Adrenal gland (tissue), 9 donors: ENCODE measurements at regions not wholly inside any gene's neighbourhood (a gene's known extent, or its start where the extent isn't known, plus 50 kb on each side); places are given as distances from the start of the nearest gene placed in this dataset.

Experiments
- DNase-seq, 7 donors: peaks; one replicate each; pipeline ENCODE4 v3.0.0-alpha.2; 2019 to 2020
- H3K27ac ChIP-seq, 5 donors: fragments of 200-600 bp; sonication (generic) in 4 of 5; 1 replicate in 3 of 5; 2 replicates in 2 of 5; pipeline versions ENCODE4 v1.5.1 to v1.8.0; 2016 to 2020; ENCODE audit warnings: mild to moderate bottlenecking in 1 of 5
- H3K27me3 ChIP-seq: fragments of 200-600 bp; 2 replicates; pipeline ENCODE4 v1.8.0; 2021
- H3K36me3 ChIP-seq, 2 donors: fragments of 200-600 bp; replicated peaks in 1 of 2; 1 replicate in 1 of 2; 2 replicates in 1 of 2; pipeline versions ENCODE4 v1.5.1 to v1.8.0; 2018 to 2022
- H3K4me1 ChIP-seq, 2 donors: fragments of 200-600 bp; replicated peaks in 1 of 2; 1 replicate in 1 of 2; 2 replicates in 1 of 2; pipeline versions ENCODE4 v1.5.1 to v1.8.0; 2018 to 2021
- H3K4me3 ChIP-seq, 4 donors: fragments of 200-600 bp; sonication (generic) in 3 of 4; one replicate each; pipeline ENCODE4 v1.5.1; 2016 to 2018
- H3K9me3 ChIP-seq, 3 donors: fragments of 200-600 bp; sonication (generic) in 1 of 3; replicated peaks in 1 of 3; 1 replicate in 2 of 3; 2 replicates in 1 of 3; pipeline versions ENCODE4 v1.5.1 to v1.8.0; 2016 to 2021
- POLR2A ChIP-seq, 2 donors: fragments of 450-650 bp; IDR thresholded peaks; one replicate each; pipeline ENCODE4 v1.6.1; 2017; ENCODE audit warnings: antibody characterized with exemption in 2 of 2, mild to moderate bottlenecking in 2 of 2, moderate library complexity in 1 of 2
- WGBS, 4 donors: extraction: QIAGEN DNeasy Blood & Tissue Kit in 2 of 4; methylation state at CpG; one replicate each; pipeline versions ENCODE4 v1.1.5 to v1.1.7; 2013 to 2017; 5-methylcytosine and 5-hydroxymethylcytosine counted together
- intact Hi-C, 2 donors: fragments of 100-400 bp; cut with DNase I; formaldehyde crosslinking; loops; one replicate each; pipeline versions ENCODE4 v1.14.1 to v1.15.0; 2022 to 2023
- TF ChIP-seq, protein P1 (sequence below), 6 experiments: fragments of 450-650 bp in 4 of 6; fragments of 200-600 bp in 2 of 6; sonication (generic) in 1 of 6; IDR thresholded peaks; 1 replicate in 5 of 6; 2 replicates in 1 of 6; pipeline versions ENCODE4 v1.5.1 to v1.8.0; 2016 to 2021; ENCODE audit warnings: antibody characterized with exemption in 6 of 6, mild to moderate bottlenecking in 2 of 6, moderate library complexity in 1 of 6
- donor health status: healthy with polysubstance abuse.
- donor health status: Bipolar disorder and iron deficiency.
- donor health status: DM: yes; HTN: yes; CAD: no.
- donor health status: DM: no; HTN: no; CAD: no.
- donor health status: DM: no; HTN: no; CAD: no.

- no peaks in the 10 kb centered on the region for H3K4me1 ChIP-seq
- H3K27ac ChIP-seq = no peak overlapping the region
- no peaks in the 10 kb centered on the region for H3K36me3 ChIP-seq
- no peak for DNase-seq
- H3K4me3 ChIP-seq = no peak overlapping the region
- H3K9me3 ChIP-seq = no peaks in the 10 kb centered on the region
- intact Hi-C loops = no loop called here
- no peaks in the 10 kb centered on the region for H3K27me3 ChIP-seq
- TF ChIP-seq, protein P1, sequence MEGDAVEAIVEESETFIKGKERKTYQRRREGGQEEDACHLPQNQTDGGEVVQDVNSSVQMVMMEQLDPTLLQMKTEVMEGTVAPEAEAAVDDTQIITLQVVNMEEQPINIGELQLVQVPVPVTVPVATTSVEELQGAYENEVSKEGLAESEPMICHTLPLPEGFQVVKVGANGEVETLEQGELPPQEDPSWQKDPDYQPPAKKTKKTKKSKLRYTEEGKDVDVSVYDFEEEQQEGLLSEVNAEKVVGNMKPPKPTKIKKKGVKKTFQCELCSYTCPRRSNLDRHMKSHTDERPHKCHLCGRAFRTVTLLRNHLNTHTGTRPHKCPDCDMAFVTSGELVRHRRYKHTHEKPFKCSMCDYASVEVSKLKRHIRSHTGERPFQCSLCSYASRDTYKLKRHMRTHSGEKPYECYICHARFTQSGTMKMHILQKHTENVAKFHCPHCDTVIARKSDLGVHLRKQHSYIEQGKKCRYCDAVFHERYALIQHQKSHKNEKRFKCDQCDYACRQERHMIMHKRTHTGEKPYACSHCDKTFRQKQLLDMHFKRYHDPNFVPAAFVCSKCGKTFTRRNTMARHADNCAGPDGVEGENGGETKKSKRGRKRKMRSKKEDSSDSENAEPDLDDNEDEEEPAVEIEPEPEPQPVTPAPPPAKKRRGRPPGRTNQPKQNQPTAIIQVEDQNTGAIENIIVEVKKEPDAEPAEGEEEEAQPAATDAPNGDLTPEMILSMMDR (IDR thresholded peaks at IDR 0.05) = no peak
- TF ChIP-seq POLR2A (IDR thresholded peaks at IDR 0.05) = no peak
- 66 to 80% (median 73%) methylated on average over 6 to 17 of the region's 17 CpGs for WGBS, 4 donors
Measured at GRCh38 chr1:25001125-25001915, 71.2 kb upstream of the RUNX3 start.

GRCh38 chr1:24999906-25000305, 69.8 kb upstream of the RUNX3 start:
- no peaks in the 10 kb centered on the region for H3K27me3 ChIP-seq
- TF ChIP-seq, protein P1 (IDR thresholded peaks at IDR 0.05) = no peak
- TF ChIP-seq POLR2A (IDR thresholded peaks at IDR 0.05) = no peak
- 71 to 95% (median 87%) methylated on average over 3 to 4 of the region's 4 CpGs for WGBS, 4 donors
- H3K9me3 ChIP-seq = no peaks in the 10 kb centered on the region
- H3K27ac ChIP-seq = no peak overlapping the region
- H3K36me3 ChIP-seq = no peaks in the 10 kb centered on the region
- H3K4me1 ChIP-seq = no peaks in the 10 kb centered on the region
- DNase-seq = no peak
- H3K4me3 ChIP-seq = no peak overlapping the region
- intact Hi-C loops = no loop called here

DNA sequence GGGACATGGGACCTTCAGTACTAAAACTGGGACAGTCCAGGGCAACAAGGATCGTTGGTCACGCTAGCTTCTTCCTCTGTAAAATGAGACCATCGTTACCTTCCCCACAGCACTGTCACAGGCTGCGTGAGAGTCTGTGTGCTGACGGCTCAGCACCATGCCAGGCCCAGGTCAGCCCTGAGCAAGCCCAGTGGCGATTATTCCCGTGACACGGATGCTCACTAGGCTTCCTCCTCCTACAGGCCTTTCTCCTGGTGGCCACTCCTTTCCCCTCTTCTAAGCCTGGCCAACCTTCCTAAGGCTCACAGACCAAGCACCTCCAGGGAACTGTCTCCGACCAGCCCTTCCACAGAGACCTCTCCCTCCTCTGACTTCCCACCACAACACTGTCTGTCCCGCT, 69.3 kb upstream of the RUNX3 start:
- no peak overlapping the region for H3K27ac ChIP-seq
- no peak overlapping the region for H3K4me3 ChIP-seq
- no peaks in the 10 kb centered on the region for H3K9me3 ChIP-seq
- H3K27me3 ChIP-seq = no peaks in the 10 kb centered on the region
- DNase-seq = no peak
- no peaks in the 10 kb centered on the region for H3K4me1 ChIP-seq
- no peaks in the 10 kb centered on the region for H3K36me3 ChIP-seq
- intact Hi-C loops = no loop called here
- 84 to 92% (median 87%) methylated on average over 10 of the region's 10 CpGs for WGBS, 4 donors
- TF ChIP-seq, protein P1 (IDR thresholded peaks at IDR 0.05) = no peak
- TF ChIP-seq POLR2A (IDR thresholded peaks at IDR 0.05) = no peak

- no peaks in the 10 kb centered on the region for H3K27me3 ChIP-seq
- no peak overlapping the region for H3K4me3 ChIP-seq
- intact Hi-C loops = no loop called here
- WGBS, 4 donors = 85 to 98% (median 87%) methylated on average over 10 to 12 of the region's 12 CpGs
- no peak for DNase-seq
- no peaks in the 10 kb centered on the region for H3K36me3 ChIP-seq
- no peak for TF ChIP-seq POLR2A (IDR thresholded peaks at IDR 0.05)
- TF ChIP-seq, protein P1 (IDR thresholded peaks at IDR 0.05) = no peak
- no peak overlapping the region for H3K27ac ChIP-seq
- H3K9me3 ChIP-seq = no peaks in the 10 kb centered on the region
- no peaks in the 10 kb centered on the region for H3K4me1 ChIP-seq
Measured at GRCh38 chr1:24998563-24999245, 68.6 kb upstream of the RUNX3 start.
